MM.1S (cell line): ENCODE measurements at regions not wholly inside any gene's neighbourhood (a gene's known extent, or its start where the extent isn't known, plus 50 kb on each side); places are given as distances from the start of the nearest gene placed in this dataset.

ENCODE experiments used
- DNase-seq: peaks from one replicate; pipeline ENCODE4 v3.0.0-alpha.2; 2015
- H2AFZ ChIP-seq: fragments of 300-600 bp; sonication (generic); 2 replicates; pipeline ENCODE4 v1.6.0; 2016; ENCODE audit warnings: antibody characterized with exemption, low read length
- H3F3A ChIP-seq: fragments of 300-600 bp; sonication (generic); 2 replicates; pipeline ENCODE4 v1.6.1; 2016; ENCODE audit warnings: mild to moderate bottlenecking, antibody characterized with exemption, low read length, moderate library complexity, mixed read lengths; ENCODE audit not compliant: insufficient read depth
- H3K27ac ChIP-seq: fragments of 300-600 bp; sonication (generic); 2 replicates; pipeline ENCODE4 v1.5.1; 2016; ENCODE audit warnings: mild to moderate bottlenecking, low read length
- H3K27me3 ChIP-seq: fragments of 300-600 bp; sonication (generic); replicated peaks from 2 replicates; pipeline ENCODE4 v1.6.0; 2016; ENCODE audit warnings: low read length; ENCODE audit not compliant: insufficient read depth
- H3K36me3 ChIP-seq: fragments of 300-600 bp; sonication (generic); replicated peaks from 2 replicates; pipeline ENCODE4 v1.6.1; 2016; ENCODE audit warnings: mild to moderate bottlenecking, low read length, mixed read lengths; ENCODE audit not compliant: insufficient read depth
- H3K4me1 ChIP-seq: fragments of 300-600 bp; sonication (generic); 2 replicates; pipeline ENCODE4 v1.6.1; 2016; ENCODE audit warnings: low read length, mixed read lengths
- H3K4me2 ChIP-seq: fragments of 300-600 bp; sonication (generic); 2 replicates; pipeline ENCODE4 v1.6.0; 2016; ENCODE audit warnings: low read depth, low read length
- H3K4me3 ChIP-seq: fragments of 300-600 bp; sonication (generic); 2 replicates; pipeline ENCODE4 v1.5.1; 2016; ENCODE audit warnings: low read length, mixed read lengths
- H3K79me2 ChIP-seq: fragments of 300-600 bp; sonication (generic); 2 replicates; pipeline ENCODE4 v1.6.1; 2016; ENCODE audit warnings: mixed run types, low read length, mixed read lengths
- H3K9ac ChIP-seq: fragments of 300-600 bp; sonication (generic); 2 replicates; pipeline ENCODE4 v1.6.1; 2016; ENCODE audit warnings: low read length, mixed read lengths
- H3K9me2 ChIP-seq: fragments of 300-600 bp; sonication (generic); replicated peaks from 2 replicates; pipeline ENCODE4 v1.6.1; 2016; ENCODE audit warnings: mild to moderate bottlenecking, low read length, mixed read lengths; ENCODE audit not compliant: insufficient read depth
- H3K9me3 ChIP-seq: fragments of 300-600 bp; sonication (generic); replicated peaks from 2 replicates; pipeline ENCODE4 v1.6.1; 2016; ENCODE audit warnings: mild to moderate bottlenecking, low read length, mixed read lengths; ENCODE audit not compliant: insufficient read depth
- H4K20me1 ChIP-seq: fragments of 300-600 bp; sonication (generic); 2 replicates; pipeline ENCODE4 v1.6.1; 2016; ENCODE audit warnings: mild to moderate bottlenecking, low read length, moderate library complexity, mixed read lengths; ENCODE audit not compliant: insufficient read depth
- CTCF ChIP-seq: fragments of 300-600 bp; sonication (generic); IDR thresholded peaks from 2 replicates; pipeline ENCODE4 v1.5.1; 2016; ENCODE audit warnings: antibody characterized with exemption, low read length, mixed read lengths
- EZH2 ChIP-seq: fragments of 300-600 bp; sonication (generic); optimal IDR thresholded peaks from 2 replicates; pipeline ENCODE3; 2017; ENCODE audit warnings: low read depth, mild to moderate bottlenecking, antibody characterized with exemption, low read length, mixed read lengths
- EZH2phosphoT487 ChIP-seq: fragments of 300-600 bp; sonication (generic); IDR thresholded peaks from 2 replicates; pipeline ENCODE4 v1.6.1; 2018; ENCODE audit warnings: antibody characterized with exemption, low read length

GRCh38 chr9:103674271-103674670, 419.8 kb upstream of the SMC2 start:
- Histone ChIP-seq H3K36me3 (no peaks in the 10 kb centered on the region), H3K9me2 (no peaks in the 10 kb centered on the region), H4K20me1 (no peaks in the 10 kb centered on the region), H3K4me1 (no peaks in the 10 kb centered on the region), H3K27ac (no peak overlapping the region), H2AFZ (no peak overlapping the region), H3K4me2 (no peak overlapping the region), H3K9ac (no peak overlapping the region), H3K79me2 (no peaks in the 10 kb centered on the region), H3F3A (no peaks in the 10 kb centered on the region), H3K9me3 (no peaks in the 10 kb centered on the region), H3K27me3 (no peaks in the 10 kb centered on the region), H3K4me3 (no peak overlapping the region)
- no peak for DNase-seq
- TF ChIP-seq CTCF: no peak
- no peak for TF ChIP-seq EZH2
- no peak for TF ChIP-seq EZH2phosphoT487

GRCh38 chr9:103680581-103680980, 413.5 kb upstream of the SMC2 start:
- Histone ChIP-seq H2AFZ (no peak overlapping the region), H3K9me2 (no peaks in the 10 kb centered on the region), H3K27ac (no peak overlapping the region), H3K4me3 (no peak overlapping the region), H3K36me3 (no peaks in the 10 kb centered on the region), H3K9ac (no peak overlapping the region), H4K20me1 (no peaks in the 10 kb centered on the region), H3K9me3 (no peaks in the 10 kb centered on the region), H3K4me2 (no peak overlapping the region), H3K27me3 (no peaks in the 10 kb centered on the region), H3K79me2 (no peaks in the 10 kb centered on the region), H3K4me1 (no peaks in the 10 kb centered on the region), H3F3A (no peaks in the 10 kb centered on the region)
- no peak for TF ChIP-seq CTCF
- TF ChIP-seq EZH2: no peak
- no peak for TF ChIP-seq EZH2phosphoT487
- DNase-seq: no peak

- H3K9ac ChIP-seq: no peak overlapping the region
- H3K27ac ChIP-seq: no peak overlapping the region
- no peaks in the 10 kb centered on the region for H3K9me3 ChIP-seq
These were observed 412.7 kb upstream of the SMC2 start for GRCh38 chr9:103681435-103681834.

GRCh38 chr9:103700195-103700962, 393.7 kb upstream of the SMC2 start:
- Histone ChIP-seq H4K20me1 (no peaks in the 10 kb centered on the region), H3K9me3 (no peaks in the 10 kb centered on the region), H3K4me2 (no peak overlapping the region), H3K27me3 (no peaks in the 10 kb centered on the region), H2AFZ (no peak overlapping the region), H3K4me1 (no peaks in the 10 kb centered on the region), H3K36me3 (no peaks in the 10 kb centered on the region), H3K9me2 (no peaks in the 10 kb centered on the region), H3K9ac (no peak overlapping the region), H3F3A (no peaks in the 10 kb centered on the region), H3K79me2 (no peaks in the 10 kb centered on the region), H3K4me3 (no peak overlapping the region), H3K27ac (no peak overlapping the region)
- TF ChIP-seq EZH2 (no peak), CTCF (no peak), EZH2phosphoT487 (no peak)
- no peak for DNase-seq

More at GRCh38 chr9:103681435-103681834, 412.7 kb upstream of the SMC2 start:
- TF ChIP-seq EZH2: no peak
- Histone ChIP-seq H3K27me3 (no peaks in the 10 kb centered on the region), H3K4me3 (no peak overlapping the region), H3K36me3 (no peaks in the 10 kb centered on the region), H3K9me2 (no peaks in the 10 kb centered on the region), H3F3A (no peaks in the 10 kb centered on the region), H2AFZ (no peak overlapping the region), H4K20me1 (no peaks in the 10 kb centered on the region), H3K4me1 (no peaks in the 10 kb centered on the region), H3K79me2 (no peaks in the 10 kb centered on the region), H3K4me2 (no peak overlapping the region)
- DNase-seq: no peak
